Natural killer cell (primary cell): ENCODE measurements at regions not wholly inside any gene's neighbourhood (a gene's known extent, or its start where the extent isn't known, plus 50 kb on each side); places are given as distances from the start of the nearest gene placed in this dataset.

Source experiments
- ATAC-seq, 3 donors: fragments of 150-1000 bp in 2 of 3; fragments of 200-7000 bp in 1 of 3; cut with Tn5 transposase; 1 replicate in 1 of 3; 2 replicates in 2 of 3; pipeline ENCODE4 v1.10.0; 2021; ENCODE audit warnings: mild to moderate bottlenecking in 2 of 3, moderate library complexity in 2 of 3
- DNase-seq, 2 donors: peaks; one replicate each; pipeline versions ENCODE4 v3.0.0 to v3.0.0-alpha.2; 2013 to 2021; ENCODE audit warnings: mixed read lengths in 1 of 2
- H3K27ac ChIP-seq: one replicate; pipeline ENCODE4 v1.5.1; 2013; ENCODE audit warnings: mild to moderate bottlenecking, low read length
- H3K27me3 ChIP-seq: one replicate; pipeline ENCODE4 v1.6.1; 2013; ENCODE audit warnings: low read length; ENCODE audit not compliant: control insufficient read depth, insufficient read depth
- H3K36me3 ChIP-seq: one replicate; pipeline ENCODE4 v1.6.1; 2013; ENCODE audit warnings: low read length; ENCODE audit not compliant: control insufficient read depth, insufficient read depth
- H3K4me1 ChIP-seq: one replicate; pipeline ENCODE4 v1.6.1; 2013; ENCODE audit warnings: low read length; ENCODE audit not compliant: control insufficient read depth, insufficient read depth
- H3K4me3 ChIP-seq: one replicate; pipeline ENCODE4 v1.5.1; 2013; ENCODE audit warnings: low read length
- H3K9me3 ChIP-seq: one replicate; pipeline ENCODE4 v1.6.1; 2013; ENCODE audit warnings: low read length; ENCODE audit not compliant: control insufficient read depth, insufficient read depth
- H3K27ac Mint-ChIP-seq, 2 donors: one replicate each; pipeline ENCODE4 v1.8.0; 2022; ENCODE audit warnings: mild to moderate bottlenecking in 2 of 2, mixed read lengths in 2 of 2, moderate library complexity in 1 of 2
- H3K27me3 Mint-ChIP-seq, 2 donors: one replicate each; pipeline ENCODE4 v1.8.0; 2022; ENCODE audit warnings: low read depth in 2 of 2, mixed read lengths in 2 of 2
- H3K36me3 Mint-ChIP-seq: one replicate; pipeline ENCODE4 v1.8.0; 2022; ENCODE audit warnings: mixed read lengths
- H3K4me1 Mint-ChIP-seq, 2 donors: one replicate each; pipeline ENCODE4 v1.8.0; 2022; ENCODE audit warnings: mixed read lengths in 2 of 2
- H3K4me3 Mint-ChIP-seq: one replicate; pipeline ENCODE4 v1.8.0; 2022; ENCODE audit warnings: mild to moderate bottlenecking, moderate library complexity, mixed read lengths
- H3K9me3 Mint-ChIP-seq, 2 donors: one replicate each; pipeline ENCODE4 v1.8.0; 2022; ENCODE audit warnings: mixed read lengths in 2 of 2
- WGBS: methylation state at CpG from one replicate; pipeline ENCODE4 v1.1.7; 2013; ENCODE audit warnings: missing lambda C conversion rate; ENCODE audit not compliant: insufficient coverage; 5-methylcytosine and 5-hydroxymethylcytosine counted together
- intact Hi-C: fragments of 100-400 bp; cut with micrococcal nuclease; formaldehyde crosslinking; loops from one replicate; pipeline ENCODE4 v1.14.2; 2022
- TF ChIP-seq, protein P1 (sequence below): fragments of 200-600 bp; IDR thresholded peaks from one replicate; pipeline ENCODE4 v1.8.0; 2022; ENCODE audit warnings: antibody characterized with exemption

DNA sequence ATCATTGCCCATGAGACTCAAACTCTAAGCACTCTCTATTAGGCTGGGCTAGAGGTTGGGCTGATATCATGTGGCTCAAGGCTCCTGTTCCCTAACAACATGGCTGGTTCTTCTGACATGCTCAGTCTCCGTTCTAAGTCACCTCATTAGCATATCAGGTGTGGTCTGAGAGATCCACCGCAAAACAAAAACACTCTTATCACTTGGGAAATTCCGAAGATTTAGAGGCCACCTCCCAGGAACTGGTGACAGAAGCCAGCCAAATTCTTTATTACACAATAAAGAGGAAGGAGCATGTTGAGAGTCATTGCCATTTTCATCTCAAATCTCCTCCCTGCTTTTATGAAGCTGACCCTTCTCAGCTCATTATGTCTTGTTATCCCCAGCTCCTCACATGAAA, 107.6 kb downstream of the MSX2 start:
- intact Hi-C loops = no loop called here
- WGBS = 68% methylated on average over 2 of the region's 3 CpGs
- no peak overlapping the region for H3K4me3 ChIP-seq
- peaks cover 0 to 3% of the 10 kb centered on the region in 2 donors for H3K9me3 Mint-ChIP-seq
- H3K27ac Mint-ChIP-seq = no peak overlapping the region
- H3K9me3 ChIP-seq = no peaks in the 10 kb centered on the region
- peaks cover 0 to 4% of the 10 kb centered on the region in 2 donors for H3K27me3 Mint-ChIP-seq
- no peaks in the 10 kb centered on the region for H3K4me1 Mint-ChIP-seq
- ATAC-seq (no peak), DNase-seq (no peak)
- H3K27me3 ChIP-seq = no peaks in the 10 kb centered on the region
- no peak overlapping the region for H3K4me3 Mint-ChIP-seq
- no peaks in the 10 kb centered on the region for H3K36me3 ChIP-seq
- no peaks in the 10 kb centered on the region for H3K4me1 ChIP-seq
- TF ChIP-seq, protein P1, sequence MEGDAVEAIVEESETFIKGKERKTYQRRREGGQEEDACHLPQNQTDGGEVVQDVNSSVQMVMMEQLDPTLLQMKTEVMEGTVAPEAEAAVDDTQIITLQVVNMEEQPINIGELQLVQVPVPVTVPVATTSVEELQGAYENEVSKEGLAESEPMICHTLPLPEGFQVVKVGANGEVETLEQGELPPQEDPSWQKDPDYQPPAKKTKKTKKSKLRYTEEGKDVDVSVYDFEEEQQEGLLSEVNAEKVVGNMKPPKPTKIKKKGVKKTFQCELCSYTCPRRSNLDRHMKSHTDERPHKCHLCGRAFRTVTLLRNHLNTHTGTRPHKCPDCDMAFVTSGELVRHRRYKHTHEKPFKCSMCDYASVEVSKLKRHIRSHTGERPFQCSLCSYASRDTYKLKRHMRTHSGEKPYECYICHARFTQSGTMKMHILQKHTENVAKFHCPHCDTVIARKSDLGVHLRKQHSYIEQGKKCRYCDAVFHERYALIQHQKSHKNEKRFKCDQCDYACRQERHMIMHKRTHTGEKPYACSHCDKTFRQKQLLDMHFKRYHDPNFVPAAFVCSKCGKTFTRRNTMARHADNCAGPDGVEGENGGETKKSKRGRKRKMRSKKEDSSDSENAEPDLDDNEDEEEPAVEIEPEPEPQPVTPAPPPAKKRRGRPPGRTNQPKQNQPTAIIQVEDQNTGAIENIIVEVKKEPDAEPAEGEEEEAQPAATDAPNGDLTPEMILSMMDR = no peak
- H3K27ac ChIP-seq = no peak overlapping the region
- H3K36me3 Mint-ChIP-seq = no peaks in the 10 kb centered on the region

DNA sequence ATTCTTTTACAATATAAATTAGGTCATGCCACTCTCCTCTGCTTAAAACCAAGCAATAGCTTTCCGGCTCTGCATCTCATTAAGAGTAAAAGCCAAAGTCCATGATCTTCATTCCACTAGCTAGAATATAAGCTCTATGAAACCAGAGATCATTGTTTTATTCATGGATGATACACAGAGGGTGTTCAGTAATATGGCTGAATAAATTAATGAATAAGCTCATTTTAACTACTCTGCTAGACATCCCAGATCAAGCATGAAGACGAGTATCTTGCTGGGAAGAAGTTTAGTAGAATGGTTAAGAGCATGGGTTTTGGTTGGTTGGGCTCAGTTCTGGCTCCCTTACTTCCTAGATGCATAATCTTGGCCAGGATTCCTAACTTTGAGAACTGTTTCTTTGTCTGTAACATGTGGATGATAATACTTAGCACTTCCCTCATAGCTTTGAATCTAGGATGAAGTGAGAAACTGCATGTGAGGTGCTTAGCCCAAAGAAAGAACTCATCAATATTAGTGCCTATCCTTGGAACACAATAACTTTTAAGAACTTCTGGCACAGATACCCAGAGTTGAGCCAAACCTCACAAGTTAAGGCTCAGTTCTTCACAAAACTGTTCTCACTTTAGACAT, 106.8 kb downstream of the MSX2 start:
- Histone ChIP-seq H3K9me3 (no peaks in the 10 kb centered on the region), H3K36me3 (no peaks in the 10 kb centered on the region), H3K4me3 (no peak overlapping the region), H3K27ac (no peak overlapping the region), H3K27me3 (no peaks in the 10 kb centered on the region), H3K4me1 (no peaks in the 10 kb centered on the region)
- TF ChIP-seq, protein P1 = no peak
- Mint-ChIP-seq H3K36me3 (no peaks in the 10 kb centered on the region), H3K4me1 (no peaks in the 10 kb centered on the region), H3K9me3 (peaks cover 0 to 3% of the 10 kb centered on the region in 2 donors), H3K27ac (no peak overlapping the region), H3K4me3 (no peak overlapping the region), H3K27me3 (peaks cover 0 to 4% of the 10 kb centered on the region in 2 donors)
- intact Hi-C loops = no loop called here
- ATAC-seq (no peak), DNase-seq (no peak)
- WGBS = 100% methylated on average over 1 of the region's 2 CpGs

DNA sequence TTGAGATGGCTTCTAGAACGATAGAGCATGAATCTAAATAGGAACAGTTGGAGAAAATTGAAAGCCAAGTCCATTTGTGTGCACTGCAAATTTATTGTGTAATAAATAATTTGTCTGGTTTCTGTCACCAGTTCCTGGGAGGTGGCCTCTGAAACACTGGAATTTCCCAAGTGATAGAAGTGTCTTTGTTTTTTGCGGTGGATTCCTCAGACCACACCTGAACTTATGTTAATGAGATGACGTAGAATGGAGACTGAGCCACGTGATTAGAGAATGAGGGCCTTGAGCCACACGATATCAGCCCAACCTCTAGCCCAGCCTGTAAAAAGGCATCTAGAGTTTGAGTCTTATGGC, 105.1 kb downstream of the MSX2 start:
- peaks cover 0 to under 1% of the 10 kb centered on the region in 2 donors for H3K9me3 Mint-ChIP-seq
- no peak for DNase-seq
- no peaks in the 10 kb centered on the region for H3K9me3 ChIP-seq
- H3K36me3 Mint-ChIP-seq = no peaks in the 10 kb centered on the region
- no peak overlapping the region for H3K27ac ChIP-seq
- TF ChIP-seq, protein P1 = no peak
- no peaks in the 10 kb centered on the region for H3K4me1 Mint-ChIP-seq
- no peaks in the 10 kb centered on the region for H3K4me1 ChIP-seq
- no peak overlapping the region for H3K27ac Mint-ChIP-seq
- peaks cover 0 to 8% of the 10 kb centered on the region in 2 donors for H3K27me3 Mint-ChIP-seq
- H3K27me3 ChIP-seq = no peaks in the 10 kb centered on the region
- WGBS = 68% methylated on average over 5 of the region's 5 CpGs
- H3K4me3 Mint-ChIP-seq = no peak overlapping the region
- no peaks in the 10 kb centered on the region for H3K36me3 ChIP-seq
- no peak for ATAC-seq
- H3K4me3 ChIP-seq = no peak overlapping the region
- intact Hi-C loops = no loop called here
